ENCODE measurements at regions not wholly inside any gene's neighbourhood (a gene's known extent, or its start where the extent isn't known, plus 50 kb on each side); places are given as distances from the start of the nearest gene placed in this dataset.

- Mint-ChIP-seq H3K9me3 (ENCODE audit: low read depth) (no peaks in the 10 kb centered on the region), H3K36me3 (ENCODE audit: insufficient read depth) (no peaks in the 10 kb centered on the region), H3K4me3 (ENCODE audit: low read depth) (no peak overlapping the region), H3K27me3 (no peaks in the 10 kb centered on the region), H3K4me1 (ENCODE audit: low read depth) (peaks cover 16% of the 10 kb centered on the region), H3K27ac (peak overlapping the region; percentile 42)
- no peak for DNase-seq (ENCODE audit: low spot score, unreplicated experiment)
- no peak for TF ChIP-seq CTCF (IDR thresholded peaks at IDR 0.05; ENCODE audit: unreplicated experiment)
These were observed 423.3 kb upstream of the OLFM3 start for GRCh38 chr1:102420034-102420433.

Data from progenitor cell of endocrine pancreas (in vitro differentiated cells).